Endothelial cell of umbilical vein (primary cell): ENCODE measurements at regions not wholly inside any gene's neighbourhood (a gene's known extent, or its start where the extent isn't known, plus 50 kb on each side); places are given as distances from the start of the nearest gene placed in this dataset.

Experiments used
- BruUV-seq: library from RNA; stranded (reverse); fragments of 400-500 nt; replicated peaks from 2 replicates; lab custom pipeline; 2021; lab: Mats Ljungman, UMichigan
- CTCF ChIA-PET: fragments of 300-600, 350-600 bp; sonication (Branson Sonifier 250); formaldehyde crosslinking; loops from one replicate; lab custom pipeline; 2021; ENCODE audit warnings: antibody characterized with exemption, inconsistent platforms; lab: Charles Lee
- POLR2A ChIA-PET: fragments of 300-600, 350-600 bp; sonication (Branson Sonifier 250); formaldehyde crosslinking; loops from one replicate; lab custom pipeline; 2021; ENCODE audit warnings: antibody characterized with exemption, inconsistent platforms; lab: Charles Lee
- DNase-seq: peaks from one replicate; pipeline ENCODE4 v3.0.0-alpha.2; 2011; ENCODE audit warnings: low read depth, low spot score
- FAIRE-seq: peaks from 2 replicates; lab custom pipeline; 2011; peaks lifted over from hg19 to GRCh38; lab: Jason Lieb, UNC
- H2AFZ ChIP-seq: 2 replicates; pipeline ENCODE4 v1.6.0; 2012; ENCODE audit warnings: low read depth, low read length, control low read depth, inconsistent platforms
- H3K27ac ChIP-seq: 2 replicates; pipeline ENCODE4 v1.5.1; 2011; ENCODE audit warnings: low read depth, mild to moderate bottlenecking, control low read depth, low read length, moderate library complexity; ENCODE audit not compliant: insufficient read depth
- H3K27me3 ChIP-seq, 2 experiments: 2 replicates each; pipeline versions ENCODE4 v1.6.0 to v1.6.1; 2011; ENCODE audit warnings: low read length in 2 of 2, mixed read lengths in 1 of 2; ENCODE audit not compliant: control insufficient read depth in 2 of 2, insufficient read depth in 2 of 2
- H3K36me3 ChIP-seq, 2 experiments: 2 replicates in 1 of 2; 3 replicates in 1 of 2; pipeline ENCODE4 v1.5.1; 2011; ENCODE audit warnings: low read length in 2 of 2, mild to moderate bottlenecking in 1 of 2, moderate library complexity in 1 of 2; ENCODE audit not compliant: control insufficient read depth in 2 of 2, insufficient read depth in 2 of 2; ENCODE audit errors: extremely low read depth in 1 of 2
- H3K4me1 ChIP-seq: 3 replicates; pipeline ENCODE4 v1.5.1; 2011; ENCODE audit warnings: mild to moderate bottlenecking, low read length; ENCODE audit not compliant: control insufficient read depth, insufficient read depth; ENCODE audit errors: extremely low read depth
- H3K4me2 ChIP-seq: 2 replicates; pipeline ENCODE4 v1.6.1; 2011; ENCODE audit warnings: low read length, control low read depth, mixed read lengths; ENCODE audit not compliant: insufficient read depth
- H3K4me3 ChIP-seq, 3 experiments: fragments of 200-600 bp in 1 of 3; sonication (generic), shearing (Covaris generic) in 1 of 3; replicated peaks in 1 of 3; 2 replicates each; pipeline ENCODE4 v1.5.1; 2011 to 2016; ENCODE audit warnings: control low read depth in 3 of 3, low read length in 3 of 3, mild to moderate bottlenecking in 2 of 3, inconsistent platforms in 1 of 3, low read depth in 1 of 3, moderate library complexity in 1 of 3; ENCODE audit not compliant: insufficient read depth in 1 of 3
- H3K79me2 ChIP-seq: 2 replicates; pipeline ENCODE4 v1.6.0; 2012; ENCODE audit warnings: low read length, inconsistent platforms; ENCODE audit not compliant: control insufficient read depth, insufficient read depth
- H3K9ac ChIP-seq: replicated peaks from 2 replicates; pipeline ENCODE3; 2011; ENCODE audit warnings: low read length, control low read depth; ENCODE audit not compliant: insufficient read depth; ENCODE audit errors: extremely low read depth
- H3K9me1 ChIP-seq: replicated peaks from 3 replicates; pipeline ENCODE4 v1.6.0; 2011; ENCODE audit warnings: mild to moderate bottlenecking, low read length; ENCODE audit not compliant: control insufficient read depth, insufficient read depth; ENCODE audit errors: extremely low read depth
- H3K9me3 ChIP-seq: replicated peaks from 2 replicates; pipeline ENCODE4 v1.5.1; 2012; ENCODE audit warnings: low read length, inconsistent platforms; ENCODE audit not compliant: control insufficient read depth, insufficient read depth
- H4K20me1 ChIP-seq: replicated peaks from 2 replicates; pipeline ENCODE3; 2011; ENCODE audit warnings: mild to moderate bottlenecking, low read length; ENCODE audit not compliant: control insufficient read depth, insufficient read depth; ENCODE audit errors: extremely low read depth
- CTCF ChIP-seq, 2 donors: IDR thresholded peaks; 1 replicate in 1 of 2; 2 replicates in 1 of 2; pipeline ENCODE4 v1.5.1; 2011; ENCODE audit warnings: low read length in 2 of 2, mild to moderate bottlenecking in 2 of 2, moderate library complexity in 2 of 2, control low read depth in 1 of 2, inconsistent platforms in 1 of 2, low read depth in 1 of 2; ENCODE audit not compliant: insufficient read depth in 1 of 2; ENCODE audit errors: extremely low read depth in 1 of 2
- EZH2 ChIP-seq: IDR thresholded peaks from 2 replicates; pipeline ENCODE4 v1.6.1; 2012; ENCODE audit warnings: borderline replicate concordance, low read depth, mild to moderate bottlenecking, moderate library complexity, low read length, inconsistent platforms; ENCODE audit not compliant: severe bottlenecking
- FOS ChIP-seq: IDR thresholded peaks from 2 replicates; pipeline ENCODE4 v1.6.1; 2011; ENCODE audit warnings: mild to moderate bottlenecking, low read length, moderate library complexity, borderline replicate concordance; ENCODE audit not compliant: insufficient read depth
- GATA2 ChIP-seq: IDR thresholded peaks from 2 replicates; pipeline ENCODE4 v1.7.0; 2011; ENCODE audit warnings: low read depth, mild to moderate bottlenecking, moderate library complexity, mixed read lengths, low read length; ENCODE audit not compliant: insufficient read length, insufficient read depth
- JUN ChIP-seq: IDR thresholded peaks from 2 replicates; pipeline ENCODE4 v1.6.1; 2011; ENCODE audit warnings: borderline replicate concordance, low read depth; ENCODE audit not compliant: insufficient read length, insufficient read depth
- MAX ChIP-seq: IDR thresholded peaks from 2 replicates; pipeline ENCODE4 v1.6.1; 2011; ENCODE audit not compliant: insufficient read depth, insufficient read length
- POLR2A ChIP-seq: IDR thresholded peaks from 2 replicates; pipeline ENCODE4 v1.6.1; 2012; ENCODE audit warnings: low read depth, mild to moderate bottlenecking, control low read depth, low read length
- POLR2AphosphoS5 ChIP-seq: IDR thresholded peaks from 2 replicates; pipeline ENCODE4 v1.6.1; 2012; ENCODE audit warnings: low read depth, mild to moderate bottlenecking, control low read depth, low read length, moderate library complexity; ENCODE audit not compliant: insufficient read depth
- dilution Hi-C: fragments of 300-500 bp; cut with MboI; formaldehyde crosslinking; loops from one replicate; pipeline ENCODE4 v1.15.0; 2019; ENCODE audit warnings: low sequenced_read_pairs; ENCODE audit not compliant: extremely low pct_ligation_motif_present
- intact Hi-C: fragments of 100-400 bp; cut with micrococcal nuclease; formaldehyde crosslinking; loops from one replicate; pipeline ENCODE4 v1.10.0; 2022

- Histone ChIP-seq H3K9me1 (no peaks in the 10 kb centered on the region), H4K20me1 (no peaks in the 10 kb centered on the region), H3K4me2 (no peak overlapping the region), H2AFZ (no peak overlapping the region), H3K9ac (no peak overlapping the region), H3K4me3 (no peak overlapping the region), H3K4me1 (no peaks in the 10 kb centered on the region), H3K79me2 (no peaks in the 10 kb centered on the region), H3K9me3 (no peaks in the 10 kb centered on the region), H3K27me3 (no peaks in the 10 kb centered on the region), H3K27ac (no peak overlapping the region), H3K36me3 (no peaks in the 10 kb centered on the region)
- TF ChIP-seq GATA2 (no peak), POLR2AphosphoS5 (no peak), MAX (no peak), JUN (peak; percentile 31), EZH2 (no peak), FOS (no peak), CTCF (IDR thresholded peaks at IDR 0.05; ENCODE audit: extremely low read depth in 1 of 2, insufficient read depth in 1 of 2, low read depth in 1 of 2, low read length in 2 of 2) (no peak), POLR2A (no peak)
- ChIA-PET POLR2A (no interaction called here), CTCF (no interaction called here)
- no peak for DNase-seq
- no TSS peak for BruUV-seq
- no peak for FAIRE-seq
- intact Hi-C loops (no loop called here), dilution Hi-C loops (no loop called here)
These were observed 394.2 kb upstream of the ZEB2 start for GRCh38 chr2:144914113-144914512.
